Psoas muscle (tissue), 7 donors: ENCODE measurements at regions not wholly inside any gene's neighbourhood (a gene's known extent, or its start where the extent isn't known, plus 50 kb on each side); places are given as distances from the start of the nearest gene placed in this dataset.

Experiments used
- ATAC-seq, 4 donors: fragments of 200-7000 bp; cut with Tn5 transposase; one replicate each; pipeline ENCODE4 v1.9.1; 2020; ENCODE audit warnings: moderate library complexity in 3 of 4, mild to moderate bottlenecking in 2 of 4
- DNase-seq, 2 donors: peaks; one replicate each; pipeline ENCODE4 v3.0.0-alpha.2; 2020
- H3K27ac ChIP-seq: fragments of 200-600 bp; one replicate; pipeline ENCODE4 v1.8.0; 2022
- H3K27me3 ChIP-seq, 3 donors: fragments of 200-600 bp in 1 of 3; one replicate each; pipeline versions ENCODE4 v1.6.1 to v1.8.0; 2013 to 2022; ENCODE audit warnings: low read length in 2 of 3, mild to moderate bottlenecking in 2 of 3, moderate library complexity in 1 of 3; ENCODE audit not compliant: insufficient read depth in 3 of 3
- H3K36me3 ChIP-seq, 2 donors: fragments of 200-600 bp in 1 of 2; one replicate each; pipeline versions ENCODE4 v1.6.1 to v1.8.0; 2013 to 2022; ENCODE audit warnings: low read depth in 1 of 2, mild to moderate bottlenecking in 1 of 2, moderate library complexity in 1 of 2; ENCODE audit not compliant: insufficient read depth in 1 of 2
- H3K4me1 ChIP-seq: fragments of 200-600 bp; one replicate; pipeline ENCODE4 v1.8.0; 2022
- H3K4me3 ChIP-seq: fragments of 200-600 bp; one replicate; pipeline ENCODE4 v1.8.0; 2022; ENCODE audit warnings: mild to moderate bottlenecking
- H3K9me3 ChIP-seq: fragments of 200-600 bp; one replicate; pipeline ENCODE4 v1.8.0; 2022
- WGBS, 3 donors: extraction: QIAGEN DNeasy Blood & Tissue Kit; methylation state at CpG; one replicate each; pipeline versions ENCODE4 v1.1.6 to v1.1.7; 2013; 5-methylcytosine and 5-hydroxymethylcytosine counted together
- intact Hi-C, 2 donors: fragments of 100-400 bp; cut with DNase I; formaldehyde crosslinking; loops; one replicate each; pipeline versions ENCODE4 v1.11.0 to v1.14.2; 2022
- TF ChIP-seq, protein P1 (sequence below): fragments of 200-600 bp; IDR thresholded peaks from one replicate; pipeline ENCODE4 v1.8.0; 2022; ENCODE audit warnings: antibody characterized with exemption
- donor health status: healthy with polysubstance abuse.
- donor health status: DM: no; HTN: no; CAD: no; lungs with moderate emphysema.
- donor health status: Bipolar disorder and iron deficiency.
- donor health status: healthy.
- donor health status: DM: yes; HTN: yes; CAD: no.
- donor health status: DM: no; HTN: no; CAD: no.
- donor health status: DM: yes; HTN: yes; CAD: no.

DNA sequence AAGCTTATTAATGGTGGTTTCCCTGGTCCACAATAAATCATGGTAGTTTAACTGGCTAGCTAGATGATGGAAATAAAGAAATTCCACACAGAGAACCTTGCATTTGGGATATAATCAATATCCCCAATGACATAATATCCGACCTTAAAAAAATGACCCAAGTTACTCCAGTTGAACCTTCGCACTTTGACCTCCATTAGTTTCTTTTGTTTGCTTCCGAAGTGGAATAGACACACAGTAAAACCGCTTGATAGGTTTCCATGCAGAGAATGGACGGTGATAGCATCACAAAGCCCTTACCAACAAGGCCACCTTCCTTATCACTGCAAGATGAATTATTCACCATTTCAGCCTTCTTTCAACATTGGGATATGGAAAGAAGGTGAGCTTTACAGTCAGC, 1966.1 kb upstream of the CELF4 start:
- TF ChIP-seq, protein P1, sequence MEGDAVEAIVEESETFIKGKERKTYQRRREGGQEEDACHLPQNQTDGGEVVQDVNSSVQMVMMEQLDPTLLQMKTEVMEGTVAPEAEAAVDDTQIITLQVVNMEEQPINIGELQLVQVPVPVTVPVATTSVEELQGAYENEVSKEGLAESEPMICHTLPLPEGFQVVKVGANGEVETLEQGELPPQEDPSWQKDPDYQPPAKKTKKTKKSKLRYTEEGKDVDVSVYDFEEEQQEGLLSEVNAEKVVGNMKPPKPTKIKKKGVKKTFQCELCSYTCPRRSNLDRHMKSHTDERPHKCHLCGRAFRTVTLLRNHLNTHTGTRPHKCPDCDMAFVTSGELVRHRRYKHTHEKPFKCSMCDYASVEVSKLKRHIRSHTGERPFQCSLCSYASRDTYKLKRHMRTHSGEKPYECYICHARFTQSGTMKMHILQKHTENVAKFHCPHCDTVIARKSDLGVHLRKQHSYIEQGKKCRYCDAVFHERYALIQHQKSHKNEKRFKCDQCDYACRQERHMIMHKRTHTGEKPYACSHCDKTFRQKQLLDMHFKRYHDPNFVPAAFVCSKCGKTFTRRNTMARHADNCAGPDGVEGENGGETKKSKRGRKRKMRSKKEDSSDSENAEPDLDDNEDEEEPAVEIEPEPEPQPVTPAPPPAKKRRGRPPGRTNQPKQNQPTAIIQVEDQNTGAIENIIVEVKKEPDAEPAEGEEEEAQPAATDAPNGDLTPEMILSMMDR: no peak
- H3K4me1 ChIP-seq: no peaks in the 10 kb centered on the region
- WGBS, 3 donors: 79 to 94% (median 87%) methylated on average over 5 of the region's 5 CpGs
- no peak overlapping the region for H3K4me3 ChIP-seq
- no peak overlapping the region for H3K27ac ChIP-seq
- no peaks in the 10 kb centered on the region for H3K9me3 ChIP-seq
- intact Hi-C loops: no loop called here
- no peaks in the 10 kb centered on the region for H3K27me3 ChIP-seq
- no peak for DNase-seq
- no peaks in the 10 kb centered on the region for H3K36me3 ChIP-seq
- no peak for ATAC-seq

DNA sequence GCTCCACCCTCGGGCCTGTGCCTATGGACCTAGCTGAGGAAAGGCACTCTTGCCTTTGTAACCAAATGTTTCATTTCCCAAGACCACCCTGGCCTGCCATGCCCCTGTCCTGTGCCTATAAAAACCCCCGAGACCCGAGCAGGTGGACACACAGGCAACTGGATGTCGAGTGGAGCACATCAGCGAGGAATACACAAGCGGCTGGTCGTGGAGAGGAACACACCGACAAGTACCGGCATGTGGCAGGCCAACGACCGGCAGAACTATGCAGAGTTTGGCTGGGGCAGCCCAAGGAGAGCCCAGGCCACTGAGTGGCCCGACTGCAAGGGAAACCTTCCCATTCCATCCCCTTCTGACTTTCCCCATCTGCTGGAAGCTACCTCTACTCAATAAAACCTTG, 1963.8 kb upstream of the CELF4 start:
- Histone ChIP-seq H3K4me3 (no peak overlapping the region), H3K36me3 (no peaks in the 10 kb centered on the region), H3K9me3 (no peaks in the 10 kb centered on the region), H3K27me3 (no peaks in the 10 kb centered on the region), H3K4me1 (no peaks in the 10 kb centered on the region), H3K27ac (no peak overlapping the region)
- no peak for ATAC-seq
- DNase-seq: no peak
- WGBS, 3 donors: 94 to 97% (median 95%) methylated on average over 12 of the region's 12 CpGs
- intact Hi-C loops: no loop called here
- TF ChIP-seq, protein P1: no peak

DNA sequence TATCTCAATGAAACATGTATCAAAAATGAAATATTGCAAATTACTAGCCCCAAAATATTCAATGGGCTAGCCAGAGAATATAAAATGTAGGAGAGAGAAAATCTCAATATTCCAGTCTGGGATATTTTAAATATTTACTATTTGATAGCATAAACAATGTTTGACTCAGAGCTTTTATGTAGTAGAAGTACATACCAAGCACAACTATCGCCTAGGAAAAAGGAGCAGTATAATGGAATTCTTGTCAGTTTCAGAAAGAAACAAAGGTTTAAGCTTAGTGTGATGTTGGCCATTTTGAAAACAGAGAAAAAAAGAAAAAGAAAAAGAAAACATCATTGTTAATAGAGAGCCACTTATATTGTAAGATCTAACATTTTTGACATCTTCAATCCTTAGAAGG, 1961.9 kb upstream of the CELF4 start:
- ATAC-seq: no peak
- Histone ChIP-seq H3K9me3 (no peaks in the 10 kb centered on the region), H3K36me3 (no peaks in the 10 kb centered on the region), H3K27ac (no peak overlapping the region), H3K27me3 (no peaks in the 10 kb centered on the region), H3K4me1 (no peaks in the 10 kb centered on the region), H3K4me3 (no peak overlapping the region)
- no peak for DNase-seq
- intact Hi-C loops: no loop called here
- 94 to 100% (median 95%) methylated on average over 1 of the region's 1 CpG for WGBS, 3 donors
- TF ChIP-seq, protein P1: no peak

DNA sequence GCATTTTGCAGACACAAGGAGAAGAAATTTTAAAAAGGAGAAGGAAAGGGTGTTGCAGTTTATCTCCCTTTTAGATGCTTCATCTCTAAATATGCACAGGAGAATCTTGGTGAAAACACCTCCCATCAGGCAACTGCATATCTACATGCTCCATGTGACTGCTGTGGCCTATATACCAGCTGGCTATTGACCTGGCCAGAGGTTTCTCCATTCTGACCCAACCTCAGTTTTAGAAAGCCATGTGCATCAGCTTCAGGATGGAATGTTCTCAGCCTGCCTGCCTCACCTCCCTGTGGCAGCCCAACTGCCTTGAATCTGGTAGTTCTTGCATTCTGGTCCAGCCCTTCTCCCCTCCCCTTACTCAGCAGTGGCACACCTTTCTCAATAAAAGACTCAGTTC, 1958.8 kb upstream of the CELF4 start:
- H3K4me1 ChIP-seq: no peaks in the 10 kb centered on the region
- intact Hi-C loops: no loop called here
- H3K4me3 ChIP-seq: no peak overlapping the region
- DNase-seq (no peak), ATAC-seq (no peak)
- H3K9me3 ChIP-seq: no peaks in the 10 kb centered on the region
- no peaks in the 10 kb centered on the region for H3K27me3 ChIP-seq
- H3K36me3 ChIP-seq: no peaks in the 10 kb centered on the region
- TF ChIP-seq, protein P1: no peak
- H3K27ac ChIP-seq: no peak overlapping the region

DNA sequence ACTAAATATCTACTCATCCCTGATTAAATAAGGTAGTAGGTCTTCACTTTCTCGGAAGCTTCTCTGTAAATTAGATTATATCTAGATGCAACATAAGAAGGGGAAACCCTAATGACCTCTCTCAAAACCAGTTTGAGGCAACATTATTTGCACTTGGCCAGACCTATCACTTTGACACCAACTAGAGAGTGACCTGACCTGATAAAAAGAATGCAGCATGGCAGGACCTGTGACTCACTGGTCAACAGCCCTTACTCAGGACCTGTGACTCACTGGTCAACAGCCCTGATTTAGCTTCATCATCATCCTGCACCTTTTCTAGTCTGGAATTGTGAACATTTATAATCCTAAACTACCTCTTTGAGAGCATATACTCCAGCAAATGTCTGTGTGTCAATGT, 1957.7 kb upstream of the CELF4 start:
- DNase-seq (no peak), ATAC-seq (no peak)
- Histone ChIP-seq H3K27me3 (no peaks in the 10 kb centered on the region), H3K9me3 (no peaks in the 10 kb centered on the region), H3K4me3 (no peak overlapping the region), H3K4me1 (no peaks in the 10 kb centered on the region), H3K27ac (no peak overlapping the region), H3K36me3 (no peaks in the 10 kb centered on the region)
- intact Hi-C loops: no loop called here
- 84 to 93% (median 92%) methylated on average over 1 of the region's 1 CpG for WGBS, 3 donors
- TF ChIP-seq, protein P1: no peak
